Astrocyte (in vitro differentiated cells and primary cell): ENCODE measurements at regions not wholly inside any gene's neighbourhood (a gene's known extent, or its start where the extent isn't known, plus 50 kb on each side); places are given as distances from the start of the nearest gene placed in this dataset.

Source experiments
- DNase-seq: peaks from one replicate; pipeline ENCODE4 v3.0.0-alpha.2; 2010; ENCODE audit warnings: low read depth
- FAIRE-seq: peaks from 2 replicates; lab custom pipeline; 2011; peaks lifted over from hg19 to GRCh38; lab: Jason Lieb, UNC
- H2AFZ ChIP-seq: 2 replicates; pipeline ENCODE4 v1.6.0; 2012; ENCODE audit warnings: low read depth, low read length, inconsistent platforms
- H3K27ac ChIP-seq: 2 replicates; pipeline ENCODE4 v1.5.1; 2011; ENCODE audit warnings: low read depth, low read length, inconsistent platforms
- H3K27me3 ChIP-seq: 2 replicates; pipeline ENCODE4 v1.6.0; 2011; ENCODE audit warnings: low read length, inconsistent platforms; ENCODE audit not compliant: insufficient read depth
- H3K36me3 ChIP-seq: 2 replicates; pipeline ENCODE4 v1.5.1; 2011; ENCODE audit warnings: low read length, inconsistent platforms; ENCODE audit not compliant: insufficient read depth
- H3K4me1 ChIP-seq: 2 replicates; pipeline ENCODE4 v1.5.1; 2011; ENCODE audit warnings: low read length, inconsistent platforms; ENCODE audit not compliant: insufficient read depth
- H3K4me2 ChIP-seq: 2 replicates; pipeline ENCODE4 v1.6.0; 2012; ENCODE audit warnings: low read length, inconsistent platforms
- H3K4me3 ChIP-seq: 2 replicates; pipeline ENCODE4 v1.5.1; 2011; ENCODE audit warnings: low read depth, mild to moderate bottlenecking, low read length, inconsistent platforms; ENCODE audit not compliant: insufficient read depth
- H3K79me2 ChIP-seq: 2 replicates; pipeline ENCODE4 v1.6.0; 2012; ENCODE audit warnings: mild to moderate bottlenecking, low read length, inconsistent platforms; ENCODE audit not compliant: insufficient read depth
- H3K9ac ChIP-seq: 2 replicates; pipeline ENCODE4 v1.6.0; 2012; ENCODE audit warnings: mild to moderate bottlenecking, low read length, inconsistent platforms
- H3K9me3 ChIP-seq: 2 replicates; pipeline ENCODE4 v1.5.1; 2012; ENCODE audit warnings: low read depth, mild to moderate bottlenecking, low read length, inconsistent platforms; ENCODE audit not compliant: insufficient read depth
- H4K20me1 ChIP-seq: 2 replicates; pipeline ENCODE4 v1.6.0; 2012; ENCODE audit warnings: low read length, inconsistent platforms; ENCODE audit not compliant: insufficient read depth
- H3K27ac Mint-ChIP-seq: one replicate; pipeline ENCODE4 v1.8.0; 2021; ENCODE audit warnings: mild to moderate bottlenecking, mixed read lengths; ENCODE audit not compliant: unreplicated experiment
- H3K27me3 Mint-ChIP-seq: one replicate; pipeline ENCODE4 v1.8.0; 2021; ENCODE audit warnings: low read depth, mixed read lengths; ENCODE audit not compliant: unreplicated experiment
- H3K36me3 Mint-ChIP-seq: one replicate; pipeline ENCODE4 v1.8.0; 2021; ENCODE audit warnings: low read depth, mixed read lengths; ENCODE audit not compliant: unreplicated experiment
- H3K4me1 Mint-ChIP-seq: one replicate; pipeline ENCODE4 v1.8.0; 2021; ENCODE audit warnings: low read depth, mixed read lengths; ENCODE audit not compliant: unreplicated experiment
- H3K4me3 Mint-ChIP-seq: one replicate; pipeline ENCODE4 v1.8.0; 2021; ENCODE audit warnings: mild to moderate bottlenecking, moderate library complexity, mixed read lengths; ENCODE audit not compliant: unreplicated experiment
- H3K9me3 Mint-ChIP-seq: one replicate; pipeline ENCODE4 v1.8.0; 2021; ENCODE audit warnings: mild to moderate bottlenecking, mixed read lengths; ENCODE audit not compliant: unreplicated experiment
- EZH2 ChIP-seq: IDR thresholded peaks from 2 replicates; pipeline ENCODE4 v1.6.1; 2012; ENCODE audit warnings: mild to moderate bottlenecking, low read length, inconsistent platforms; ENCODE audit not compliant: insufficient read depth
- TF ChIP-seq, protein P1 (sequence below): IDR thresholded peaks from 2 replicates; pipeline ENCODE4 v1.5.1; 2011; ENCODE audit warnings: low read depth, mild to moderate bottlenecking, inconsistent platforms, low read length, moderate library complexity; ENCODE audit not compliant: insufficient read depth

DNA sequence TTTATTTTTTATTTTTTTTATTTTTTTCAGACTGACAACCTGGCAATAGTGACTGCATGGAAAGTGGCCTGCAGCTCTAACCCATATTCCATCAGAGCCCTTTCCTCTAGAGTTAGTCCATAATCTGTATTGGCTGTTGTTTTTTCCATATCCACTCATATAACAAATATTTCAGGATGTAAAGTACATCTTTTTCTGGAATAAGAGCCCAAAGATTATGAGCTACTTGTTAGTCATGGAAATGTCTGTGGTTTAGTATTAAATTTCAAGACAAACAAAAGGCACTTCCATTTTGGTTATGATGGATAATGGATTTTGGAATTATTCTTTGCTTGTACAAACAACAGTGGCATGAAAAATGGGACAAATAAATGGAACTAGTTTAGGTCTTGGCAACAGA is 296.0 kb upstream of the HS3ST1 start:
- H3K27ac Mint-ChIP-seq, result no peak overlapping the region
- H3K27me3 Mint-ChIP-seq, result peaks cover 3% of the 10 kb centered on the region
- Histone ChIP-seq H4K20me1 (no peaks in the 10 kb centered on the region), H3K36me3 (no peaks in the 10 kb centered on the region), H3K27ac (no peak overlapping the region), H3K4me1 (no peaks in the 10 kb centered on the region), H3K4me3 (no peak overlapping the region), H2AFZ (no peak overlapping the region), H3K79me2 (no peaks in the 10 kb centered on the region), H3K9ac (no peak overlapping the region), H3K9me3 (no peaks in the 10 kb centered on the region), H3K27me3 (no peaks in the 10 kb centered on the region), H3K4me2 (no peak overlapping the region)
- H3K36me3 Mint-ChIP-seq, result no peaks in the 10 kb centered on the region
- H3K4me1 Mint-ChIP-seq, result no peaks in the 10 kb centered on the region
- FAIRE-seq (peak; percentile 37), DNase-seq (peak; percentile 80)
- TF ChIP-seq, protein P1, sequence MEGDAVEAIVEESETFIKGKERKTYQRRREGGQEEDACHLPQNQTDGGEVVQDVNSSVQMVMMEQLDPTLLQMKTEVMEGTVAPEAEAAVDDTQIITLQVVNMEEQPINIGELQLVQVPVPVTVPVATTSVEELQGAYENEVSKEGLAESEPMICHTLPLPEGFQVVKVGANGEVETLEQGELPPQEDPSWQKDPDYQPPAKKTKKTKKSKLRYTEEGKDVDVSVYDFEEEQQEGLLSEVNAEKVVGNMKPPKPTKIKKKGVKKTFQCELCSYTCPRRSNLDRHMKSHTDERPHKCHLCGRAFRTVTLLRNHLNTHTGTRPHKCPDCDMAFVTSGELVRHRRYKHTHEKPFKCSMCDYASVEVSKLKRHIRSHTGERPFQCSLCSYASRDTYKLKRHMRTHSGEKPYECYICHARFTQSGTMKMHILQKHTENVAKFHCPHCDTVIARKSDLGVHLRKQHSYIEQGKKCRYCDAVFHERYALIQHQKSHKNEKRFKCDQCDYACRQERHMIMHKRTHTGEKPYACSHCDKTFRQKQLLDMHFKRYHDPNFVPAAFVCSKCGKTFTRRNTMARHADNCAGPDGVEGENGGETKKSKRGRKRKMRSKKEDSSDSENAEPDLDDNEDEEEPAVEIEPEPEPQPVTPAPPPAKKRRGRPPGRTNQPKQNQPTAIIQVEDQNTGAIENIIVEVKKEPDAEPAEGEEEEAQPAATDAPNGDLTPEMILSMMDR, result no peak
- TF ChIP-seq EZH2, result no peak
- H3K4me3 Mint-ChIP-seq, result no peak overlapping the region
- no peaks in the 10 kb centered on the region for H3K9me3 Mint-ChIP-seq

DNA sequence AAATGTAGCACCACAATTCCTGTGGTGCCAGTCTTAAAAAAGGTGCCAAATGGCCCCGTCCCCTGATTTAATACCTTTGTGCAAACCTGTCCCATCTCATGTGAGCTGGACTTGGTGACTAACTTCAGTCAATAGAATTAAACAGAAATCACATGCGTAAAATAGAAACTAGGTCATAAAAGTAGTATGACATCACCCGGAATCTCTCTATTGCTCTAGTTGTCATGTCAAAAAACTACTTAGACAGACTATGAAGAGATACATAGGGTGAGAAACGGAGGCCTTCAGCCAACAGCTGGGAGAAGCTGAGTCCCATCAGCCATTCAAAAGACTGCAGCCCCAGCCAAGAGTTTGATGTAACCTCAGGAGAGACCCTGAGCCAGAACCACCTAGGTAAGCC is 293.5 kb upstream of the HS3ST1 start:
- Histone ChIP-seq H2AFZ (no peak overlapping the region), H4K20me1 (no peaks in the 10 kb centered on the region), H3K27me3 (no peaks in the 10 kb centered on the region), H3K27ac (no peak overlapping the region), H3K9ac (no peak overlapping the region), H3K4me3 (no peak overlapping the region), H3K79me2 (no peaks in the 10 kb centered on the region), H3K36me3 (no peaks in the 10 kb centered on the region), H3K9me3 (no peaks in the 10 kb centered on the region), H3K4me2 (no peak overlapping the region), H3K4me1 (no peaks in the 10 kb centered on the region)
- Mint-ChIP-seq H3K27ac (no peak overlapping the region), H3K4me3 (no peak overlapping the region), H3K36me3 (no peaks in the 10 kb centered on the region), H3K9me3 (no peaks in the 10 kb centered on the region), H3K27me3 (peaks cover 3% of the 10 kb centered on the region), H3K4me1 (no peaks in the 10 kb centered on the region)
- TF ChIP-seq, protein P1, result no peak
- no peak for TF ChIP-seq EZH2
- DNase-seq (no peak), FAIRE-seq (no peak)

DNA sequence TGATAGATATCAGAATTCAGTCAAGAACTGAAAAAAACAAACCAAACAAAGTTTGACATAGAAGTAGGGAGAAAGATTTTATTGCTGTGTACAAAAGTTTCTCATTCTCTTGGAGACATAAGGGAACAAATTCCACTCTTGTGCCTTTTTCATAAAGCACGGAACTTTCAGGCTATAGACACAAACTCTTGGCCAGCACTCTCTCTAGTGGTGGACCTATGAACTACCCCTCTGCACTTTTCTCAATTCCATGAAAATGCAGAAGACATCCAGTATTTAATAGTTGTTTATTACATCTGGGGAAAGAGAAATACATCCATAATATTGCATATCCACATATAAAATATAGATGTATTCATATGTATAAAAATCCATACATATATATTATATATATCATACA is 291.6 kb upstream of the HS3ST1 start:
- no peak for DNase-seq
- no peaks in the 10 kb centered on the region for H3K4me1 ChIP-seq
- no peak overlapping the region for H2AFZ ChIP-seq
- FAIRE-seq, result no peak
- no peak overlapping the region for H3K27ac ChIP-seq
- no peak overlapping the region for H3K4me2 ChIP-seq
- Mint-ChIP-seq H3K9me3 (no peaks in the 10 kb centered on the region), H3K36me3 (no peaks in the 10 kb centered on the region), H3K4me3 (no peak overlapping the region), H3K4me1 (no peaks in the 10 kb centered on the region), H3K27ac (no peak overlapping the region), H3K27me3 (peaks cover 3% of the 10 kb centered on the region)
- no peak overlapping the region for H3K9ac ChIP-seq
- no peak overlapping the region for H3K4me3 ChIP-seq
- no peaks in the 10 kb centered on the region for H3K36me3 ChIP-seq
- no peaks in the 10 kb centered on the region for H3K79me2 ChIP-seq
- H3K9me3 ChIP-seq, result no peaks in the 10 kb centered on the region
- H3K27me3 ChIP-seq, result no peaks in the 10 kb centered on the region
- no peaks in the 10 kb centered on the region for H4K20me1 ChIP-seq
- TF ChIP-seq, protein P1, result peak; percentile 61
- TF ChIP-seq EZH2, result no peak
